GM12864 (cell line): ENCODE measurements at regions not wholly inside any gene's neighbourhood (a gene's known extent, or its start where the extent isn't known, plus 50 kb on each side); places are given as distances from the start of the nearest gene placed in this dataset.

Source experiments
- DNase-seq: peaks from one replicate; pipeline ENCODE4 v3.0.0-alpha.2; 2011; ENCODE audit warnings: low read depth
- H3K4me3 ChIP-seq: 2 replicates; pipeline ENCODE4 v1.5.1; 2011; ENCODE audit warnings: mild to moderate bottlenecking, low read depth, low read length, control low read depth
- TF ChIP-seq, protein P1 (sequence below): IDR thresholded peaks from 2 replicates; pipeline ENCODE4 v1.5.1; 2011; ENCODE audit warnings: low read depth, mild to moderate bottlenecking, moderate library complexity, low read length, control low read depth, inconsistent platforms; ENCODE audit errors: missing control alignments

DNA sequence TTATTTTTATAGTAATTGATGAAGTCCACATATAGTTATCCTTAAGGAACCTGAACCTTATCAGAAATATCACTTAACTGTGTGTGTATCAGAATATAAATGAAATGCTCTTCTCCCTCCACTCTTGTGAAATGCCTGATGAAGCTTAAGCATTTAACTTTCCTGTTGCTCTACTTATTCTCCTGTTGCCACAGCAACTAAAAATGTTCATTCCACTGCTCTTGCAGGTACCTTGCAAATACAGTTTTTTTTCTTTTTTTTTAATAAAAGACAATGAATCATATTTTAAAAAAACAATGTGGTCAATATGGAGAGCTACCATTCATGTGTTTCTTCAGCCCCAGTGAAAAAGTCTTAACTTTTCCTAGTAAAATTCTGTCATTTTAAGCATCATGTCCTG lies 210.3 kb downstream of the RFPL4B start:
- no peak for DNase-seq
- H3K4me3 ChIP-seq, result no peak overlapping the region

DNA sequence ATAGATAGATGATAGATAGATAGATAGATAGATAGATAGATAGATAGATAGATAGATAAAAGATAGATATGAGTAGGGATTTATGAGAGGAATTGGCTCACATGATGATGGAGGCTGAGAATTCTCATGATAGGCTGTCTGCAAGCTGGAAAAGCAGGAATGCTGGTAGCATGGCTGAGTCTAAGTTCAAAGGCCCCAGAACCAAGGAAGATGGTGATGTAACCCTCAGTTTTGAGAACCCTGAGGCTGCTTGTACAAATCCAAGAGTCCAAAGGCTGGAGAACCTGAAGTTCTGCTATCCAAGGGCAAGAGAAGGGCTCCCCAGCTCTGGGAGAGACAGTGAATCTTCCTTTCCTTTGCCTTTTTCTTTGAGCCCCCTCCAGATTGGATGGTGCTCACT lies 210.8 kb downstream of the RFPL4B start:
- TF ChIP-seq, protein P1, sequence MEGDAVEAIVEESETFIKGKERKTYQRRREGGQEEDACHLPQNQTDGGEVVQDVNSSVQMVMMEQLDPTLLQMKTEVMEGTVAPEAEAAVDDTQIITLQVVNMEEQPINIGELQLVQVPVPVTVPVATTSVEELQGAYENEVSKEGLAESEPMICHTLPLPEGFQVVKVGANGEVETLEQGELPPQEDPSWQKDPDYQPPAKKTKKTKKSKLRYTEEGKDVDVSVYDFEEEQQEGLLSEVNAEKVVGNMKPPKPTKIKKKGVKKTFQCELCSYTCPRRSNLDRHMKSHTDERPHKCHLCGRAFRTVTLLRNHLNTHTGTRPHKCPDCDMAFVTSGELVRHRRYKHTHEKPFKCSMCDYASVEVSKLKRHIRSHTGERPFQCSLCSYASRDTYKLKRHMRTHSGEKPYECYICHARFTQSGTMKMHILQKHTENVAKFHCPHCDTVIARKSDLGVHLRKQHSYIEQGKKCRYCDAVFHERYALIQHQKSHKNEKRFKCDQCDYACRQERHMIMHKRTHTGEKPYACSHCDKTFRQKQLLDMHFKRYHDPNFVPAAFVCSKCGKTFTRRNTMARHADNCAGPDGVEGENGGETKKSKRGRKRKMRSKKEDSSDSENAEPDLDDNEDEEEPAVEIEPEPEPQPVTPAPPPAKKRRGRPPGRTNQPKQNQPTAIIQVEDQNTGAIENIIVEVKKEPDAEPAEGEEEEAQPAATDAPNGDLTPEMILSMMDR, result no peak
- no peak for DNase-seq
- H3K4me3 ChIP-seq, result no peak overlapping the region

More for the DNA sequence above, 210.3 kb downstream of the RFPL4B start:
- TF ChIP-seq, protein P1, result no peak

DNA sequence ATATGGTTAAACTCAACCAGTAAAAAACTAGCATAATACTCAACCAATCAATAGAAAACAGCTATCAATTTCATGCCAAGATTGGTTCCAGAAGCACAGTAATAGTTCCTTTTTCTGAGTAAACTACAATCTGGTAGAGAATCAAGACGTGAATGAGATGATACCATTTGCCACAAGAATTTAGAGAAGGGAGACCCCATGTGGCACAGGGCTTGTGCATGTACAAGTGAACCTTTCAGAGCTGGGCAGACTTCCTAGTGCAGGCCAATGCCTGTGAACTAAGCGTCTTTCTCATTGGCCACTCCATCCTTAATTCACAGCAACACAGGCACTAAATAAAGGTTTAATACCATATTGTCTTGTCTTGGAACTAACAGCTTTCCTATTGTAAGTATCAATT lies 213.5 kb downstream of the RFPL4B start:
- H3K4me3 ChIP-seq, result no peak overlapping the region
- no peak for DNase-seq
- TF ChIP-seq, protein P1, result no peak

DNA sequence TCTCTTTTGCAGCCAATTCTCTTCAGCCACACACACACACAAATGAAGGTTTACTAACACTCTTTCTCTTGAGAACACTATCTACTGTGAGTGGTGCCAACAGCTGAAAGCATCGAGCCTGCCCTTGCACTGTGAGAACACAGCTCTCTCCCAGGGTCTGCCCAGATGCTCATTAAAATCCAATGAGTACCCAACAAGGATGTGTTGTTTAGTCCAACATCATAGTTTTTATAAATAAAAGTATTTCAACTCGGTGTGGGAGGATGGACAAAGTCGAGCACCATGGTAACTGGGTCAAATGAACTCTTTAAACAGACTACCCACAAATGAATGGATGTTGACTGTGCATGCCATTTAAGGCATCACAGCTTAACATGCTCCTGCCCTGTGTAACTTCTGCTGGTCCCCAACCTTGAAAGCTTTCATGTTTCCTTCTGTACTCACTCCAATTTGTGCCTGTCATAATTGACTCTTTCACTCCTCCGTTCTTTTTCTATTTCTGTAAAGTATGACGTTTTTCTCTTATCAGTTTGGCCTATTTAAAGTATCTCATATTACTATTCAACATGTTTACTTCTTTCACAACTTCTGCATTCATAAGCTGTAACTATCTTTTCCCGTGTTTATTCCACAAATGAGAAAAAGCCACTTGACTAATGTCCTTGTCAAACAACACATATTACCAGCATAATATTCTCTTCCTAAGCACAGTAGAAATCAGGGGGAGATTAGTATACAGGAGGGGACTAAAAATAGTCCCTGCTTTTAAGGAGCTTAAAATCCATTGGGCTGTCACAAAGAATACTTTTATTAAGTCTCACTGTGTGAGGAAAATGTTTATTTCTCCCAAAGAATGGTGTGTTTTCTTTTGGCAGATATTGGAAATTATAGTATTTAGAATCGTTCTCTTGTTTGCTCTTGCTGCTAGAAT lies 215.4 kb downstream of the RFPL4B start:
- H3K4me3 ChIP-seq, result no peak overlapping the region
- TF ChIP-seq, protein P1, result no peak
- DNase-seq, result no peak

DNA sequence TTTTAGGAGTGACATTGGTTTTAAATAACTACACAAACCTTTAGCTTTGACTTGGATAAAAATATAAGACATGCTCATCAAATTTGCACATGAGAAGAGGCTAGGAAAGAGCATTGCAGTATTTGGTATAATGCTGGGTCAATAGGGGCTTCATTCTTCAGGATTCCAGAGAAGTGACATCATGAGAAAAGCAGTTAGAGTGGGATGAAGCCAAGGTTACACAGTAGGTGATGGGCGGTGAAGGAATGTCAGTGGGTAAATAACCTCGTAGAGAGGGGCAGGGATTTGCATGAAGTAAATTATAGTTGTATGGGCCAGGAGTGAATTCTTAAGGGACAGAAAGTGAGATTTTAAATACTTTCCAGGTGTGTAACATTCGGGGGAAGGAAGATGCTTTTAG lies 216.2 kb downstream of the RFPL4B start:
- TF ChIP-seq, protein P1, result no peak
- no peak for DNase-seq
- H3K4me3 ChIP-seq, result no peak overlapping the region

DNA sequence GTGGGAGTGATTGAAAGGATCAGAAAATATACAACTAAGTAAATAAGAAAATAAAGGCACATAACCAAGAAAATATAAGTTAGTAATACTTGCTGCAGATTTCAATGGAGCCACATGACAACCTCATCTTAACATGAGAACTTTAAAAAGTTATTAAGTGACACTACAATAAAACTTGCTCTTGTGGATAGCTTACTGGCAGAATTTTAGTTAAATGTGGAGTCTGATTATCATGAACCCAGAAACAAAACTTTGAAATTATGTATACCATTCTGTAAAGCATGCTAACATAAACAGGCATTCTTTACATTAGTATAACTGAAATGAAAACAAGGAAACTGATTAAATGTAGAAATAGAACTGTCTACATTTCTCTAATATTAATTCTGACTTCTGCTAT lies 220.9 kb downstream of the RFPL4B start:
- H3K4me3 ChIP-seq, result no peak overlapping the region
- DNase-seq, result no peak
- TF ChIP-seq, protein P1, result no peak
